GM12878 (cell line): ENCODE measurements at regions not wholly inside any gene's neighbourhood (a gene's known extent, or its start where the extent isn't known, plus 50 kb on each side); places are given as distances from the start of the nearest gene placed in this dataset.

Experiments used
- ATAC-seq: fragments of 200-7000 bp; cut with Tn5 transposase; 3 replicates; pipeline ENCODE4 v1.9.1; 2020; ENCODE audit warnings: mild to moderate bottlenecking, moderate library complexity
- BruUV-seq: library from RNA; stranded (reverse); fragments of 400-500 nt; replicated peaks from 2 replicates; lab custom pipeline; 2021; lab: Mats Ljungman, UMichigan
- CTCF ChIA-PET: fragments of 300-600 bp; sonication (Branson Sonifier 250); formaldehyde crosslinking; extraction: SDS; loops from one replicate; lab custom pipeline; 2021; ENCODE audit warnings: inconsistent platforms; lab: Yijun Ruan, JAX
- POLR2A ChIA-PET: fragments of 350-600 bp; formaldehyde crosslinking; extraction: SDS; loops from one replicate; lab custom pipeline; 2021; ENCODE audit warnings: inconsistent platforms; lab: Charles Lee
- RAD21 ChIA-PET: fragments of 300-600 bp; sonication (Branson Sonifier 250); formaldehyde crosslinking; loops from one replicate; lab custom pipeline; 2023; ENCODE audit warnings: antibody characterized with exemption; ENCODE audit not compliant: unreplicated experiment; lab: Charles Lee
- SMC1A ChIA-PET: fragments of 300-600 bp; sonication (Branson Sonifier 250); formaldehyde crosslinking; loops from one replicate; lab custom pipeline; 2023; ENCODE audit not compliant: unreplicated experiment, uncharacterized antibody; lab: Charles Lee
- DNase-seq: peaks from one replicate; pipeline ENCODE4 v3.0.0-alpha.2; 2011; ENCODE audit warnings: low read depth, low spot score
- FAIRE-seq: peaks from 3 replicates; lab custom pipeline; 2011; peaks lifted over from hg19 to GRCh38; lab: Jason Lieb, UNC
- H2AFZ ChIP-seq: 2 replicates; pipeline ENCODE4 v1.6.0; 2011; ENCODE audit warnings: low read depth, low read length, control low read depth; ENCODE audit not compliant: control insufficient read depth
- H3K27ac ChIP-seq: 2 replicates; pipeline ENCODE4 v1.5.1; 2011; ENCODE audit warnings: control low read depth; ENCODE audit not compliant: control insufficient read depth, insufficient read depth
- H3K27me3 ChIP-seq, 2 experiments: replicated peaks in 1 of 2; 2 replicates each; pipeline versions ENCODE4 v1.6.0 to v1.6.1; 2011; ENCODE audit warnings: low read length in 1 of 2; ENCODE audit not compliant: control insufficient read depth in 2 of 2, insufficient read depth in 2 of 2
- H3K36me3 ChIP-seq, 2 experiments: 2 replicates each; pipeline ENCODE4 v1.5.1; 2011; ENCODE audit warnings: low read length in 1 of 2; ENCODE audit not compliant: control insufficient read depth in 2 of 2, insufficient read depth in 2 of 2
- H3K4me1 ChIP-seq: 2 replicates; pipeline ENCODE4 v1.6.1; 2011; ENCODE audit warnings: mild to moderate bottlenecking, low read length, moderate library complexity, mixed read lengths; ENCODE audit not compliant: control insufficient read depth, insufficient read depth
- H3K4me2 ChIP-seq: 2 replicates; pipeline ENCODE4 v1.6.0; 2011; ENCODE audit warnings: control low read depth; ENCODE audit not compliant: control insufficient read depth, insufficient read depth
- H3K4me3 ChIP-seq: fragments of 200-600 bp; sonication (generic); 2 replicates; pipeline ENCODE4 v1.5.1; 2016
- H3K79me2 ChIP-seq: 2 replicates; pipeline ENCODE4 v1.6.0; 2011; ENCODE audit warnings: low read length; ENCODE audit not compliant: control insufficient read depth, insufficient read depth
- H3K9ac ChIP-seq: 2 replicates; pipeline ENCODE4 v1.8.0; 2011; ENCODE audit warnings: low read length, control low read depth, mixed read lengths; ENCODE audit not compliant: control insufficient read depth, insufficient read depth
- H3K9me3 ChIP-seq: replicated peaks from 3 replicates; pipeline ENCODE4 v1.5.1; 2011; ENCODE audit warnings: mild to moderate bottlenecking, low read length; ENCODE audit not compliant: control insufficient read depth, insufficient read depth
- H4K20me1 ChIP-seq: 2 replicates; pipeline ENCODE4 v1.6.0; 2011; ENCODE audit not compliant: control insufficient read depth, insufficient read depth
- BACH1 ChIP-seq: fragments of 450-650 bp; IDR thresholded peaks from 2 replicates; pipeline ENCODE4 v1.6.1; 2017; ENCODE audit warnings: mild to moderate bottlenecking, borderline replicate concordance
- BCL11A ChIP-seq: IDR thresholded peaks from 2 replicates; pipeline ENCODE4 v1.6.1; 2011; ENCODE audit warnings: low read depth, low read length
- EZH2 ChIP-seq: IDR thresholded peaks from 2 replicates; pipeline ENCODE4 v1.6.1; 2012; ENCODE audit warnings: low read depth, mild to moderate bottlenecking, control low read depth, inconsistent platforms, low read length, borderline replicate concordance; ENCODE audit not compliant: control insufficient read depth
- KLF5 ChIP-seq: fragments of 450-650 bp; IDR thresholded peaks from 2 replicates; pipeline ENCODE4 v1.6.1; 2014; ENCODE audit warnings: mild to moderate bottlenecking; ENCODE audit not compliant: partially characterized antibody
- SUPT20H ChIP-seq: IDR thresholded peaks from 2 replicates; pipeline ENCODE4 v1.6.1; 2011; ENCODE audit warnings: low read depth, mild to moderate bottlenecking, low read length, moderate library complexity, borderline replicate concordance; ENCODE audit not compliant: control insufficient read depth
- TCF7 ChIP-seq: IDR thresholded peaks from 2 replicates; pipeline ENCODE4 v1.6.1; 2014; ENCODE audit warnings: antibody characterized with exemption, borderline replicate concordance
- ZSCAN29 ChIP-seq: fragments of 450-650 bp; IDR thresholded peaks from 2 replicates; pipeline ENCODE4 v1.6.1; 2017; ENCODE audit warnings: mild to moderate bottlenecking, moderate library complexity
- WGBS: methylation state at CpG from one replicate; pipeline ENCODE4 v1.1.6; 2016; ENCODE audit warnings: low lambda C conversion rate; ENCODE audit not compliant: insufficient replicate concordance, insufficient coverage; ENCODE audit errors: missing lambda C conversion rate; 5-methylcytosine and 5-hydroxymethylcytosine counted together
- in situ Hi-C: fragments of 300-500 bp; cut with MboI; formaldehyde crosslinking; loops from 9 replicates; pipeline ENCODE4 v1.14.3; 2018; ENCODE audit warnings: mixed read lengths
- intact Hi-C: fragments of 100-400 bp; cut with micrococcal nuclease; formaldehyde crosslinking; loops from one replicate; pipeline ENCODE4 v1.14.2; 2022; ENCODE audit not compliant: unreplicated experiment

- H3K27ac ChIP-seq, result no peak overlapping the region
- CTCF ChIA-PET, result no interaction called here
- no peak for DNase-seq
- H4K20me1 ChIP-seq, result no peaks in the 10 kb centered on the region
- no TSS peak for BruUV-seq
- no peak for TF ChIP-seq BACH1
- no peak for TF ChIP-seq SUPT20H
- TF ChIP-seq BCL11A, result no peak
- no peak for TF ChIP-seq EZH2
- TF ChIP-seq KLF5, result no peak
- TF ChIP-seq ZSCAN29, result no peak
- TF ChIP-seq, all 136 proteins: peak for 0
- in situ Hi-C loops, result no loop called here
- H3K9me3 ChIP-seq, result no peaks in the 10 kb centered on the region
- no peaks in the 10 kb centered on the region for H3K36me3 ChIP-seq
- no peak for ATAC-seq
- H3K79me2 ChIP-seq, result no peaks in the 10 kb centered on the region
- no peak overlapping the region for H3K9ac ChIP-seq
- RAD21 ChIA-PET, result no interaction called here
- H3K4me1 ChIP-seq, result no peaks in the 10 kb centered on the region
- H3K27me3 ChIP-seq, result no peaks in the 10 kb centered on the region
- intact Hi-C loops, result no loop called here
- SMC1A ChIA-PET, result no interaction called here
- H3K4me3 ChIP-seq, result no peak overlapping the region
- H2AFZ ChIP-seq, result no peak overlapping the region
- H3K4me2 ChIP-seq, result no peak overlapping the region
- no peak for FAIRE-seq
- POLR2A ChIA-PET, result no interaction called here
- 19% methylated on average over 4 of the region's 4 CpGs for WGBS
Observed at GRCh38 chr13:110034031-110034549, 247.7 kb upstream of the IRS2 start.

GRCh38 chr13:110032969-110033368 is 246.6 kb upstream of the IRS2 start:
- no TSS peak for BruUV-seq
- intact Hi-C loops, result no loop called here
- Histone ChIP-seq H3K27me3 (no peaks in the 10 kb centered on the region), H3K79me2 (no peaks in the 10 kb centered on the region), H3K4me2 (no peak overlapping the region), H3K4me3 (no peak overlapping the region), H4K20me1 (no peaks in the 10 kb centered on the region), H3K9me3 (no peaks in the 10 kb centered on the region), H3K36me3 (no peaks in the 10 kb centered on the region), H3K4me1 (no peaks in the 10 kb centered on the region), H3K27ac (no peak overlapping the region), H3K9ac (no peak overlapping the region), H2AFZ (no peak overlapping the region)
- no peak for ATAC-seq
- ChIA-PET CTCF (no interaction called here), POLR2A (no interaction called here), RAD21 (no interaction called here), SMC1A (no interaction called here)
- DNase-seq, result no peak
- no peak for FAIRE-seq
- TF ChIP-seq TCF7, result no peak
- 14% methylated on average over 5 of the region's 5 CpGs for WGBS
- in situ Hi-C loops, result no loop called here
